PC-3 (cell line): ENCODE measurements at regions not wholly inside any gene's neighbourhood (a gene's known extent, or its start where the extent isn't known, plus 50 kb on each side); places are given as distances from the start of the nearest gene placed in this dataset.

Source experiments
- ATAC-seq: fragments of 200-7000 bp; cut with Tn5 transposase; 2 replicates; pipeline ENCODE4 v1.9.1; 2020; ENCODE audit warnings: mild to moderate bottlenecking, moderate library complexity
- BruUV-seq: library from RNA; stranded (reverse); fragments of 400-500 nt; replicated peaks from 2 replicates; lab custom pipeline; 2021; lab: Mats Ljungman, UMichigan
- CTCF ChIA-PET: fragments of 300-600 bp; sonication (Branson Sonifier 250); formaldehyde crosslinking; loops from one replicate; lab custom pipeline; 2022; ENCODE audit warnings: antibody characterized with exemption; lab: Charles Lee
- POLR2A ChIA-PET: fragments of 300-600 bp; sonication (Branson Sonifier 250); formaldehyde crosslinking; loops from one replicate; lab custom pipeline; 2022; ENCODE audit warnings: antibody characterized with exemption; ENCODE audit not compliant: unreplicated experiment; lab: Charles Lee
- DNase-seq: peaks from one replicate; pipeline ENCODE4 v3.0.0-alpha.2; 2015
- H2AFZ ChIP-seq: fragments of 300-600 bp; sonication (generic); 2 replicates; pipeline ENCODE4 v1.6.0; 2016; ENCODE audit warnings: antibody characterized with exemption, low read length
- H3F3A ChIP-seq: fragments of 300-600 bp; sonication (generic); one replicate; pipeline ENCODE4 v1.6.0; 2017; ENCODE audit warnings: antibody characterized with exemption, low read length, control low read depth, mild to moderate bottlenecking; ENCODE audit not compliant: unreplicated experiment
- H3K27ac ChIP-seq: fragments of 300-600 bp; sonication (generic); 2 replicates; pipeline ENCODE4 v1.5.1; 2016; ENCODE audit warnings: mild to moderate bottlenecking, low read length
- H3K27me3 ChIP-seq: fragments of 300-600 bp; sonication (generic); 2 replicates; pipeline ENCODE4 v1.6.1; 2016; ENCODE audit warnings: low read length, mixed read lengths
- H3K36me3 ChIP-seq: fragments of 300-600 bp; sonication (generic); 2 replicates; pipeline ENCODE4 v1.6.1; 2016; ENCODE audit warnings: low read depth, mixed run types, low read length, mixed read lengths
- H3K4me1 ChIP-seq: fragments of 300-600 bp; sonication (generic); 2 replicates; pipeline ENCODE4 v1.5.1; 2016; ENCODE audit warnings: low read length; ENCODE audit not compliant: insufficient read depth
- H3K4me2 ChIP-seq: fragments of 300-600 bp; sonication (generic); 2 replicates; pipeline ENCODE4 v1.6.0; 2016; ENCODE audit warnings: low read length
- H3K4me3 ChIP-seq: fragments of 300-600 bp; sonication (generic); 2 replicates; pipeline ENCODE4 v1.5.1; 2016; ENCODE audit warnings: mild to moderate bottlenecking, low read length, mixed read lengths
- H3K79me2 ChIP-seq: fragments of 300-600 bp; sonication (generic); 2 replicates; pipeline ENCODE4 v1.6.1; 2017; ENCODE audit warnings: low read length, mixed read lengths
- H3K9ac ChIP-seq: fragments of 300-600 bp; sonication (generic); 2 replicates; pipeline ENCODE4 v1.6.0; 2016; ENCODE audit warnings: mild to moderate bottlenecking, low read length
- H3K9me2 ChIP-seq: fragments of 300-600 bp; sonication (generic); replicated peaks from 2 replicates; pipeline ENCODE4 v1.6.1; 2016; ENCODE audit warnings: mixed run types, low read length, mixed read lengths
- H3K9me3 ChIP-seq: fragments of 300-600 bp; sonication (generic); 2 replicates; pipeline ENCODE4 v1.6.1; 2016; ENCODE audit warnings: low read length, mixed read lengths
- H4K20me1 ChIP-seq: fragments of 300-600 bp; sonication (generic); 2 replicates; pipeline ENCODE4 v1.6.1; 2016; ENCODE audit warnings: low read length, mixed read lengths
- EZH2 ChIP-seq: fragments of 300-600 bp; sonication (generic); IDR thresholded peaks from one replicate; pipeline ENCODE4 v1.6.1; 2017; ENCODE audit warnings: antibody characterized with exemption, mild to moderate bottlenecking, low read length; ENCODE audit not compliant: unreplicated experiment
- EZH2phosphoT487 ChIP-seq: fragments of 300-600 bp; sonication (generic); IDR thresholded peaks from 2 replicates; pipeline ENCODE4 v1.6.1; 2018; ENCODE audit warnings: mild to moderate bottlenecking, antibody characterized with exemption, low read length, borderline replicate concordance
- intact Hi-C: fragments of 100-400 bp; cut with micrococcal nuclease; formaldehyde crosslinking; loops from 2 replicates; pipeline ENCODE4 v1.9.0; 2023
- TF ChIP-seq, protein P1 (sequence below): fragments of 300-600 bp; sonication (generic); conservative IDR thresholded peaks from 2 replicates; pipeline ENCODE4 v1.5.1; 2017; ENCODE audit warnings: antibody characterized with exemption, low read depth, mild to moderate bottlenecking, low read length

DNA sequence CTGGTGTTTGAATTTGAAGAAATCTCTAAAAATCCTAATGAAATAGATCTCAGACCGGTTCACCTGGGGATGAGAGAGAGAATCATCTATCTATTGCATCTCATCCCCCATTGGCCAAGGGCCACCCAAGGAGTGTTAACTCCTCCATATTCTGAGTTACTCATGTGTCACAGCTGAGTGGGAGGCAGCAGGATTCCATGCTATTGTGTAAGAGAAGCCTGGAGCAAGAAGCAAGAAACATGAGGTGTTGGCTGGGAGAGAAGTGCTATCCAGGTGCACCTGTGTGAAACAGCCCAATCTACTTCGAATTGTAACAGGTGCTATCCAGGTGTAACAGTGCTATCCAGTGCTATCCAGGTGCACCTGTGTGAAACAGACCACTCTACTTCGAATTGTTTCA lies 150.3 kb upstream of the MAOA start:
- no peak overlapping the region for H2AFZ ChIP-seq
- H3K4me3 ChIP-seq, result no peak overlapping the region
- 0 out of 2 replicates have a peak, but pooled peaks cover 7% of the 10 kb centered on the region for H3K27me3 ChIP-seq
- DNase-seq, result peak; percentile 2
- no peaks in the 10 kb centered on the region for H3F3A ChIP-seq
- no peak for ATAC-seq
- ChIA-PET POLR2A (no interaction called here), CTCF (no interaction called here)
- no peaks in the 10 kb centered on the region for H3K4me1 ChIP-seq
- H3K79me2 ChIP-seq, result no peaks in the 10 kb centered on the region
- no peak overlapping the region for H3K4me2 ChIP-seq
- H3K27ac ChIP-seq, result no peak overlapping the region
- no peaks in the 10 kb centered on the region for H3K9me2 ChIP-seq
- H3K9me3 ChIP-seq, result no peaks in the 10 kb centered on the region
- BruUV-seq, result no TSS peak
- TF ChIP-seq, protein P1, sequence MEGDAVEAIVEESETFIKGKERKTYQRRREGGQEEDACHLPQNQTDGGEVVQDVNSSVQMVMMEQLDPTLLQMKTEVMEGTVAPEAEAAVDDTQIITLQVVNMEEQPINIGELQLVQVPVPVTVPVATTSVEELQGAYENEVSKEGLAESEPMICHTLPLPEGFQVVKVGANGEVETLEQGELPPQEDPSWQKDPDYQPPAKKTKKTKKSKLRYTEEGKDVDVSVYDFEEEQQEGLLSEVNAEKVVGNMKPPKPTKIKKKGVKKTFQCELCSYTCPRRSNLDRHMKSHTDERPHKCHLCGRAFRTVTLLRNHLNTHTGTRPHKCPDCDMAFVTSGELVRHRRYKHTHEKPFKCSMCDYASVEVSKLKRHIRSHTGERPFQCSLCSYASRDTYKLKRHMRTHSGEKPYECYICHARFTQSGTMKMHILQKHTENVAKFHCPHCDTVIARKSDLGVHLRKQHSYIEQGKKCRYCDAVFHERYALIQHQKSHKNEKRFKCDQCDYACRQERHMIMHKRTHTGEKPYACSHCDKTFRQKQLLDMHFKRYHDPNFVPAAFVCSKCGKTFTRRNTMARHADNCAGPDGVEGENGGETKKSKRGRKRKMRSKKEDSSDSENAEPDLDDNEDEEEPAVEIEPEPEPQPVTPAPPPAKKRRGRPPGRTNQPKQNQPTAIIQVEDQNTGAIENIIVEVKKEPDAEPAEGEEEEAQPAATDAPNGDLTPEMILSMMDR, result no peak
- no peak for TF ChIP-seq EZH2phosphoT487
- H3K36me3 ChIP-seq, result no peaks in the 10 kb centered on the region
- intact Hi-C loops, result no loop called here
- H3K9ac ChIP-seq, result no peak overlapping the region
- H4K20me1 ChIP-seq, result no peaks in the 10 kb centered on the region

DNA sequence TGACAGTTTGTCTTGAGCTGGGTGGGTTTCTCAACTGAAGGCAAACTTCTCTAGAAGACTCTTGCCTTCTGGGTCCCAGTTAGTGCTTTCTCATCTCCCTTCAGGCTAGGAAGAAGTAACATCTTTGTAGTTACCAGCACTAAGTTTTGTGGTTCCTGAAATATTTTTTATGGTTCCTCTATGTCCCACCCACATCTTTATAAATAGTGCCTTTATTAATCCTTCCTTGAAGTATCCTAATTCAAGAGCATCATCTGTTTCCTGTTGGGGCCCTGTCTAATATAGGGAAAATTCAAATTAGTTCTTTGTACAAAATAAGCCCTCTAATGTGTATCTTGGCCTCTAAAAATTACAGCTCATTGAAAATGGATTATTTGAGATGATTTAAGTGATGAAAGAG lies 147.4 kb upstream of the MAOA start:
- H3K9ac ChIP-seq, result no peak overlapping the region
- H2AFZ ChIP-seq, result no peak overlapping the region
- no peak for TF ChIP-seq EZH2
- TF ChIP-seq EZH2phosphoT487, result no peak
- TF ChIP-seq, protein P1, result no peak
- no peak overlapping the region for H3K4me2 ChIP-seq
- DNase-seq (no peak), ATAC-seq (no peak)
- H3K36me3 ChIP-seq, result no peaks in the 10 kb centered on the region
- H3K4me3 ChIP-seq, result no peak overlapping the region
- ChIA-PET POLR2A (no interaction called here), CTCF (no interaction called here)
- intact Hi-C loops, result no loop called here
- H3K4me1 ChIP-seq, result no peaks in the 10 kb centered on the region
- no peaks in the 10 kb centered on the region for H3K9me3 ChIP-seq
- no peaks in the 10 kb centered on the region for H3K9me2 ChIP-seq
- 0 out of 2 replicates have a peak, but pooled peaks cover 7% of the 10 kb centered on the region for H3K27me3 ChIP-seq
- H3K27ac ChIP-seq, result no peak overlapping the region
- H3K79me2 ChIP-seq, result no peaks in the 10 kb centered on the region
- H4K20me1 ChIP-seq, result no peaks in the 10 kb centered on the region
- H3F3A ChIP-seq, result no peaks in the 10 kb centered on the region
- no TSS peak for BruUV-seq

DNA sequence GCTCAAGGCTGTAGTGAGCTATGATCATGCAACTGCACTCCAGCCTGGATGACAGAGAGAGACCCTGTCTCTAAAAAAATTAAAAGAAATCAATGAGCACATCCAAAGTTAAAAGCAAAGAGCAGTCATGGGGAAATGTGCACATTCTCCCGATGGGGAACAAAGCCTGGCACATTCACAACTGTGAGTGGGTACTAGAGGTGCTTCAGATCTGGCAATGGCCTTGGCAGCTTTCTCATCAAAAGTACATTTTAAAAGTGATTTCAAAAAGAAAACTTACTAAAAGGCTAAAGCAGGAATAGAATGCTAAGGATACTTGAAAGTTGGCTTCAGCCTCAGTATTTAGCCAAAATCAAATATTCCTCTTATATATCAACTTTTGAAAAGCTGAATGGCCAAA lies 145.9 kb upstream of the MAOA start:
- Histone ChIP-seq H3K27ac (no peak overlapping the region), H3K9me2 (no peaks in the 10 kb centered on the region), H3K79me2 (no peaks in the 10 kb centered on the region), H3K4me1 (no peaks in the 10 kb centered on the region), H3K27me3 (0 out of 2 replicates have a peak, but pooled peaks cover 7% of the 10 kb centered on the region), H3K36me3 (no peaks in the 10 kb centered on the region), H2AFZ (no peak overlapping the region), H3F3A (no peaks in the 10 kb centered on the region), H3K4me2 (no peak overlapping the region), H4K20me1 (no peaks in the 10 kb centered on the region), H3K4me3 (no peak overlapping the region), H3K9me3 (no peaks in the 10 kb centered on the region), H3K9ac (no peak overlapping the region)
- intact Hi-C loops, result no loop called here
- CTCF ChIA-PET, result no interaction called here
- ATAC-seq (no peak), DNase-seq (no peak)
- no TSS peak for BruUV-seq
- POLR2A ChIA-PET, result no interaction called here
- TF ChIP-seq EZH2, result no peak
- TF ChIP-seq, protein P1, result no peak
- TF ChIP-seq EZH2phosphoT487, result no peak
